SU-DHL-6 (cell line): ENCODE measurements at regions not wholly inside any gene's neighbourhood (a gene's known extent, or its start where the extent isn't known, plus 50 kb on each side); places are given as distances from the start of the nearest gene placed in this dataset.

Experiments used
- EZH2phosphoT487 ChIP-seq: fragments of 200-600 bp; sonication (generic), shearing (Covaris generic); conservative IDR thresholded peaks from 2 replicates; pipeline ENCODE4 v1.6.1; 2018; ENCODE audit warnings: mild to moderate bottlenecking, antibody characterized with exemption, low read length, moderate library complexity, mixed read lengths
- TF ChIP-seq, protein P1 (sequence below): fragments of 200-600 bp; sonication (generic); IDR thresholded peaks from one replicate; pipeline ENCODE4 v1.5.1; 2017; ENCODE audit warnings: antibody characterized with exemption, mild to moderate bottlenecking, low read length, moderate library complexity; ENCODE audit not compliant: insufficient read depth, poor library complexity, severe bottlenecking

DNA sequence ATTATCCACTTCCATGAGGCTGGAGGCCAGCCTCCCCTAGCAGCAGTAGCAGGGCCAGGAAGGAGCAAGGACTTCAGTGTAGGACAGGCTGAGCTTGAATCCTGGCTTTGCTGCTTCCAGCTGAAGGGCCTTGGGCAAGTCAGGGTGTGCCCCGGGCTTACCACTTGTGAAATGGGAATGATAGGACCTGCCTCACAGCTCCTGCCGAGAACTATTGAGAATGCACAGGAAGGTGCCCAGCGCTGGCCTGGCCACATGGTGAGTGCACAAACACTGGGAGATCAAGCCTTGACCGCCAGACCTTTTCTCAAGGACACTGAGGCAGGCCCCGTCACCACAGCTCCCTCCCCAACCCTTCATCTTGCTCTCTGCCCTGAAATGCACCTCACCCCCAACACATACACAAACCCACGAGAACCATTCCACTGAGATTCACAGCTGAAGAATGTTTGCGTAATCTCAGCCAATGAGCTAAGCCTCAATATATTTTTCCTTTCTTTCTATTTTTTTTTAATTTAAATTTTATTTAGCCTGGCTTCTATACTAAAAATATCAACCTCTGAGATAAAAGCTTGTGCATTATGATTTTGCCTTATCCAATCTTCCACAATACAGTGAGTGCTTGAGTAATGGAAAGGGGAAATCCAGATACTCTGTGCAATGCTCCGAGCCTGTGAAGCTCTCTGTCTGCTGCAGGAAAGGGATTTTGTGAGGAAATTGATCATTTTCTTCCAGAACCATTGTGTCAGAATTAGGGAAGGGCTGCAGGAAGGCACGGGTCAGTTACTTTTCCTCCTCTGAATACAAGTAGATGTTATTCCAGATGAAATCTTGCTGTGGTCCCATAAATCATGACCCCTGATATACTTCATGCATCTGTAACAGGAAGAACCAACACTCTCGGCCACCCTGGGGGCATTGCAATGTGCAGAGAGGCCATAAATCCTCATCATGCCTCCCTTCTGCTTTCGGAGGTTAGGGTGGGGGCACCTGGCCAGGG is 193.9 kb downstream of the TLE3 start:
- TF ChIP-seq, protein P1, sequence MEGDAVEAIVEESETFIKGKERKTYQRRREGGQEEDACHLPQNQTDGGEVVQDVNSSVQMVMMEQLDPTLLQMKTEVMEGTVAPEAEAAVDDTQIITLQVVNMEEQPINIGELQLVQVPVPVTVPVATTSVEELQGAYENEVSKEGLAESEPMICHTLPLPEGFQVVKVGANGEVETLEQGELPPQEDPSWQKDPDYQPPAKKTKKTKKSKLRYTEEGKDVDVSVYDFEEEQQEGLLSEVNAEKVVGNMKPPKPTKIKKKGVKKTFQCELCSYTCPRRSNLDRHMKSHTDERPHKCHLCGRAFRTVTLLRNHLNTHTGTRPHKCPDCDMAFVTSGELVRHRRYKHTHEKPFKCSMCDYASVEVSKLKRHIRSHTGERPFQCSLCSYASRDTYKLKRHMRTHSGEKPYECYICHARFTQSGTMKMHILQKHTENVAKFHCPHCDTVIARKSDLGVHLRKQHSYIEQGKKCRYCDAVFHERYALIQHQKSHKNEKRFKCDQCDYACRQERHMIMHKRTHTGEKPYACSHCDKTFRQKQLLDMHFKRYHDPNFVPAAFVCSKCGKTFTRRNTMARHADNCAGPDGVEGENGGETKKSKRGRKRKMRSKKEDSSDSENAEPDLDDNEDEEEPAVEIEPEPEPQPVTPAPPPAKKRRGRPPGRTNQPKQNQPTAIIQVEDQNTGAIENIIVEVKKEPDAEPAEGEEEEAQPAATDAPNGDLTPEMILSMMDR, result no peak
- TF ChIP-seq EZH2phosphoT487, result no peak
